ENCODE measurements at regions not wholly inside any gene's neighbourhood (a gene's known extent, or its start where the extent isn't known, plus 50 kb on each side); places are given as distances from the start of the nearest gene placed in this dataset.

GRCh38 chr3:166451997-166452396 is 614.8 kb upstream of the BCHE start:
- Histone ChIP-seq H3K27ac (ENCODE audit: low read depth in 1 of 2, low read length in 2 of 2) (no peak overlapping the region), H3K27me3 (ENCODE audit: control insufficient read depth in 1 of 2, insufficient read depth in 2 of 2, low read length in 2 of 2) (no peaks in the 10 kb centered on the region), H3K36me3 (ENCODE audit: insufficient read depth, low read length) (no peaks in the 10 kb centered on the region), H3K4me1 (ENCODE audit: insufficient read depth, low read length) (no peaks in the 10 kb centered on the region), H3K4me3 (ENCODE audit: low read length) (no peak overlapping the region), H3K9me3 (ENCODE audit: control insufficient read depth in 1 of 2, insufficient read depth in 1 of 2, low read length in 2 of 2) (no peaks in the 10 kb centered on the region)
- CTCF ChIA-PET, result no interaction called here
- ATAC-seq (ENCODE audit: poor library complexity), result no peak
- intact Hi-C loops (cut with DNase I, micrococcal nuclease), result no loop called here
- no peak for DNase-seq
- H3K27ac Mint-ChIP-seq, result no peak overlapping the region
- no peaks in the 10 kb centered on the region for H3K27me3 Mint-ChIP-seq
- H3K4me1 Mint-ChIP-seq (ENCODE audit: low read depth), result no peaks in the 10 kb centered on the region
- peaks cover 9% of the 10 kb centered on the region for H3K9me3 Mint-ChIP-seq
- POLR2A ChIA-PET, result no interaction called here
- no peak for TF ChIP-seq CTCF (IDR thresholded peaks at IDR 0.05)
- no peak overlapping the region for H3K4me3 Mint-ChIP-seq
- no peaks in the 10 kb centered on the region for H3K36me3 Mint-ChIP-seq (ENCODE audit: low read depth)

DNA sequence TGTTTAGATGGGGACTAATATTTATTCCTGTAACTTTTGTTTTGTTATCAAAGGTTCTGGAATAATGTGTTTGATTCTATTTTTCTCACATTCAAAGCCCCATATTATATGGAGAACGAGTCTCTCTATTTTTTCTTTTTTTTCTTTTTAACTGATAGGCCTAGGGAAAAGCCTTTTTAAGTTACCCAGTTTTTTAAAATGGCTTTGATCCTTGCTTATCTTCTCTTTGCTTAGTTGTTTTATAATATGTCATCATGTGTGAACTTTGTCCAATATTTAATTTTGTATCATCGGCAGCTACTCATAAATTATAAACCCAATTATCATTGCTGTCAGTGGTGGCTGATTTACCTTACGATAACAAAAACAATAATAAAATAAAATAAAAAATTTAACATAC is 610.3 kb upstream of the BCHE start:
- no peak overlapping the region for H3K27ac ChIP-seq (ENCODE audit: low read depth in 1 of 2, low read length in 2 of 2)
- TF ChIP-seq CTCF (IDR thresholded peaks at IDR 0.05), result no peak
- ChIA-PET CTCF (no interaction called here), POLR2A (no interaction called here)
- no peaks in the 10 kb centered on the region for H3K36me3 ChIP-seq (ENCODE audit: insufficient read depth, low read length)
- intact Hi-C loops (cut with DNase I, micrococcal nuclease), result no loop called here
- DNase-seq (no peak), ATAC-seq (ENCODE audit: poor library complexity) (no peak)
- H3K9me3 Mint-ChIP-seq, result peaks cover 7% of the 10 kb centered on the region
- H3K36me3 Mint-ChIP-seq (ENCODE audit: low read depth), result no peaks in the 10 kb centered on the region
- H3K4me3 Mint-ChIP-seq, result no peak overlapping the region
- H3K4me1 ChIP-seq (ENCODE audit: insufficient read depth, low read length), result no peaks in the 10 kb centered on the region
- no peaks in the 10 kb centered on the region for H3K27me3 ChIP-seq (ENCODE audit: control insufficient read depth in 1 of 2, insufficient read depth in 2 of 2, low read length in 2 of 2)
- peaks cover 0 to 9% of the 10 kb centered on the region in 2 experiments for H3K9me3 ChIP-seq (ENCODE audit: control insufficient read depth in 1 of 2, insufficient read depth in 1 of 2, low read length in 2 of 2)
- H3K4me3 ChIP-seq (ENCODE audit: low read length), result no peak overlapping the region
- no peaks in the 10 kb centered on the region for H3K4me1 Mint-ChIP-seq (ENCODE audit: low read depth)
- H3K27ac Mint-ChIP-seq, result no peak overlapping the region
- no peaks in the 10 kb centered on the region for H3K27me3 Mint-ChIP-seq

- Mint-ChIP-seq H3K4me1 (ENCODE audit: low read depth) (no peaks in the 10 kb centered on the region), H3K27ac (no peak overlapping the region), H3K4me3 (no peak overlapping the region), H3K9me3 (peaks cover 5% of the 10 kb centered on the region), H3K27me3 (no peaks in the 10 kb centered on the region), H3K36me3 (ENCODE audit: low read depth) (no peaks in the 10 kb centered on the region)
- no peaks in the 10 kb centered on the region for H3K27me3 ChIP-seq (ENCODE audit: control insufficient read depth in 1 of 2, insufficient read depth in 2 of 2, low read length in 2 of 2)
- peaks cover 0 to 9% of the 10 kb centered on the region in 2 experiments for H3K9me3 ChIP-seq (ENCODE audit: control insufficient read depth in 1 of 2, insufficient read depth in 1 of 2, low read length in 2 of 2)
- H3K36me3 ChIP-seq (ENCODE audit: insufficient read depth, low read length), result no peaks in the 10 kb centered on the region
- no peak for TF ChIP-seq CTCF (IDR thresholded peaks at IDR 0.05)
- no peak overlapping the region for H3K27ac ChIP-seq (ENCODE audit: low read depth in 1 of 2, low read length in 2 of 2)
- intact Hi-C loops (cut with DNase I, micrococcal nuclease), result no loop called here
- no peaks in the 10 kb centered on the region for H3K4me1 ChIP-seq (ENCODE audit: insufficient read depth, low read length)
- POLR2A ChIA-PET, result no interaction called here
- no peak for DNase-seq
- CTCF ChIA-PET, result no interaction called here
- H3K4me3 ChIP-seq (ENCODE audit: low read length), result no peak overlapping the region
- no peak for ATAC-seq (ENCODE audit: poor library complexity)
These were observed 609.8 kb upstream of the BCHE start for GRCh38 chr3:166446986-166447385.

Measured in CD4-positive, alpha-beta T cell (primary cell).